GM21717 (cell line): ENCODE measurements at regions not wholly inside any gene's neighbourhood (a gene's known extent, or its start where the extent isn't known, plus 50 kb on each side); places are given as distances from the start of the nearest gene placed in this dataset.
"Not testable (repeated sequence)": the region's sequence is repeated elsewhere in the genome, so short reads cannot be mapped to it uniquely, and the experiment has no call there.

Experiments used
- ATAC-seq: cut with Tn5 transposase; IDR thresholded peaks from one replicate; pipeline ENCODE4 v1.9.1; 2021; ENCODE audit warnings: mild to moderate bottlenecking, moderate library complexity; ENCODE audit not compliant: unreplicated experiment

GRCh38 chr20:50354721-50355589 lies 155.2 kb upstream of the PTPN1 start:
- ATAC-seq = no peak

GRCh38 chr20:50355590-50356524 lies 154.3 kb upstream of the PTPN1 start:
- ATAC-seq = no peak

DNA sequence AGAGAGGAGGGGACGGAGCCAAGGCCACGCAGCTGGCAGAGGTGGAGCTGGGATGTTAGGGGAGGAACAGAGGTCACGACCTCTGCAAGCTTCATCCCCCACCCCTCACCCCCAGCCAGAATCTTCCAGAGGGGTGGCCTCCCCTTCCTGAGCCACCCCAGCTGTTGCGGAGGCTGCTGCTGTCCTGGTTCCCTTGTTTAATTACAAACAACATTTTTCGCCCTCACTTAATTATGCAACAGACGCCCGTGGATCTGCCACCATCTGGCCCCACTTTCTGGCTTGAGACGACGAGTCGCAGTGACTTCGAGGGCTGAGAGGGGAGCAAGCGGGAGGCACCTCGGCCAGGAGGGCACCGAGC lies 153.7 kb upstream of the PTPN1 start:
- no peak for ATAC-seq

DNA sequence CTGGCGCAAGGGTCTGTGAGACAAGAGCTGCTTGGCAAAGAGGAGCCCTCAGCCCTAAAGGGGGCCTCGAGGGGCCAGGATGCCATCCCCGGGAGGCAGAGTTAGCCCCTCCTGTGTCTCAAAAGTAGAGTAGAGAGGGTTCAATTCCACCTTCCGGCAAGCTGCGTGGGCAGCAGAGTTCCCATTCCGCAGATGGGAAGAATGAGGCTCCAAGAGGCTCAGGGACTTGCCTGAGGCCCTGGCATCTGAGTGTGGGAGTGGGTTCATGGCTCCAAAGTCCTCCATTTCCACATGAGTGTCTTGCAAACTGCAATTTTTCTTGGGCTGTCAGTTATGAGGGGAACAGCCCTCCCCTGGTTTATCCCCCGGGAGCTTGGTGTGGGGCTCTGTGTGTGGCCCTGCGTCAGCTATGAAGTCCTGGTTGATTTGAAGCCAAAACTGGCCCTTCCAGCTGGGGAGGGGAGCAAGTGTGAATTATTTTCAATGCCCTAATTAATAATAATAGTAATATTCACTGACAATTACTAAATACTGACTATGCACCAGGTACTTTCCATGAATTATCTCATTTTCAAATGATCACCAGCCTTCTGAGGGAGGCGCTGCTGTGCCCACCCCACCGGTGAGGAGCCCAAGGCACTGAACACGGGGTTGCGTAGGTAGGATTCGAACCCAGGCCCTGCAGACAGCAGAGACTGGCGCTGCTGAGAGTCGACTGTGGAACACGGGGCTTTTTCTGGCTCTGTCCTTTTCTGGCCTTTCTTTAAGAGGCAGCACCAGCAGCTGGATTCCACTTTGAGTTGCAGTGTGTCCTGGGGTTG lies 153.0 kb upstream of the PTPN1 start:
- no peak for ATAC-seq

- no peak for ATAC-seq
These were observed 152.4 kb upstream of the PTPN1 start for GRCh38 chr20:50357783-50358161.

- ATAC-seq = no peak
These were observed 152.0 kb upstream of the PTPN1 start for GRCh38 chr20:50358166-50358565.

DNA sequence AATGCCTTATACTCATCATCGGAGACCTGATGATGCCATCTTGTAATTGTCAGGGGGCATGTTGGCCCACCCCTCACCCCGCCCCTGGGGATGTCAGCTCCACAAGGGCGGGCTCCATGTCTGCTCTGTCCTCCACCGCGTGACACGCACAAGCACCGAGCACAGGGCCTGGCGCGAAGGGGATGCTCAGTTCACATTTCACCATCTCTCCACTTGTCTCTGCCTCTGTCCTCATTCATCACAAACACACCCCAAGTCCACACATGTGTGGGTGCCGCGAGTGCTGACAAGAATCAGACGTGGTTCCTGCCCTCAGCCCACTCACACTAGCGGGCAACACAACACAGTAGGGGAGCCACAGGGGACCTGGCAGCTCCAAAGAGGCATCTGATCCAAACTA lies 151.2 kb upstream of the PTPN1 start:
- no peak for ATAC-seq

- no peak for ATAC-seq
These were observed 150.5 kb upstream of the PTPN1 start for GRCh38 chr20:50359607-50360217.

DNA sequence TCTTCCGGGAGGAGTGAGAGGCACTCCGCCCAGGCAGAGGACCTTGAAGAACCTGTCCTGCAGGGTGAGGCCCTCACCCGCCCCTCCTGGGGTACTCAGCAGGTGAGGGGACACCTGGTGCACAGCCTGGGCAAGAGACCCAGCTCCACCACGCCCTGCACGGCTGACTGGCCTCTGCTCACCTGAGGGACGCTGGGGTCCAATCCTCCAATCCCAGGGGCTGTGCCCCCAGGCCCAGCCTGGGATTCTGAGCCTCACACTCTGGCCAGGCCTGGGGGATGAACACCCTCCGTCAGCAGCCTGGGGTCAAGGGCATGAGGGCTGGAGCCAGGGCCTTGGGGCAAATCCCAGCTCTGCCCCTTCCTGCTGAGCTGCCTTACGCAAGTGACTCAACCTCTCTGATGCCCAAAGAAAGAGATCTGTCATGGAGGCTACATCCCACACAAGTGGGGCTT lies 149.9 kb upstream of the PTPN1 start:
- ATAC-seq = no peak

GRCh38 chr20:50360921-50361320 lies 149.3 kb upstream of the PTPN1 start:
- no peak for ATAC-seq

DNA sequence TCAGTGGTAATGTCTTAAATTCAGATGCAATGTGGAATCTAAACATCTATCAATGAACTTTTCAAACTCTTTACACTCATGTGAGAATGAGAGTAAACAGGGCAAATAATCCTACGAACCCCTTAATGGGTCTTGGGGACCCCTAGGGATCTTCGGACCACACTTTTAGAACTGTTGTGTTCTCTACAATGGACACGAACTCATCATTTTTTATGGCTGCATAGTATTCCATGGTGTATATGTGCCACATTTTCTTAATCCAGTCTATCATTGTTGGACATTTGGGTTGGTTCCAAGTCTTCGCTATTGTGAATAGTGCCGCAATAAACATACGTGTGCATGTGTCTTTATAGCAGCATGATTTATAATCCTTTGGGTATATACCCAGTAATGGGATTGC lies 148.0 kb upstream of the PTPN1 start:
- ATAC-seq = not testable (repeated sequence)

DNA sequence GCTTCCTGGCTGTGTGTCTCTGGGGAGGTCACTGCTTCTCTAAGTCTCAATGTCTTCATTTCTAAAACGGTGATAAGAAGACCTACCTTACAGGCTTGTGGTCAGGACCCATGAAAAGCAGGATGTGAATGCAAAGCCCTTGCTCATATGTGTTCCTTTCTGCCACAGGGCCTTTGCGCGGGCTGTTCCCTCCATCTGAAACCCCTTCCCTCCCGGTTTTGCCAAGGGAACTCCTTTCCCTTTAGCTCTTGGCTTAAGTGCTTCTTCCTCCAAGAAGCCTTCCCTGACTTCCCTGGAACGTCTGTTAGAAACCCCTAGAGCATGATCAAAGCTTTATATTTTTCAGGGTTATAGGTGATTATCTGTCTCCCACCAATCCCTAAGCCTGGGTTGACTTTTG lies 147.2 kb upstream of the PTPN1 start:
- ATAC-seq = no peak

DNA sequence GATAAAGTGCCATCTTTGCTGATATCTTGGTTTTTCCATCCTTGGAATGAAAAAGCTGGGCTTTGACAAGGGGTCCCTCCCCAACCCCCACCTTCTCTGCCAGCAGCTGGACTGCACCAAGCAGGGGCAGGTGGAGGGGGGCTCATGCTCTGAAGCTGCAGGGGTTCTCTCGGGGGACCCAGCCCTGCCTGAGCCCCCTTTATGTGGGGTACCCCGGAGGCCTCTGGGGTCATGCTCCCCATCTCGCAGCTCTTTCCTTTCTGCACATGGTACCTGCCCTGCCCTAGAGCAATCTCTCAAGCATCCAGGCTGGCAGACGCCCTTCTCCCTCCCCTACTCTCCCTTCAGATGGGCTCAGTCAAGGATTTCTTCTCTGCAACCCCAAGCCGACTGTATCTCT lies 146.7 kb upstream of the PTPN1 start:
- ATAC-seq = no peak

DNA sequence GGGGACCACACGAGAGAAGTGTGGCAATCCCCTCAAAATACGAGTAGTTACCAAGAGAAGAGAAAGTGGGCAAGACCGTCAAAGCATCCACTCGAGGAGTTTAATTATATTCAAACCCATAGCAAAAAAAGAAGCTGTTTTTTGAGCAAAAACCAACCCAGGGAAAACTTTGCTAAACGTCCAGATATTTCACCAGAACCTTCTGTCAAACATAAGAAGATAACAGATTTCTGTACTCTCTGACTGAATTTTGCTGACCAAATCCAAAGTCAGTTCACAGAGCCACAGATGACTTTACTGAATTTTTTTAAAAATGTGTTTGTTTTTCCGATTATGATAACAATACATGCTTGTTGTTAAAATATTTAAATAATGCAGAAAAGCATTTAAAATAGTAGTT lies 145.6 kb upstream of the PTPN1 start:
- ATAC-seq = no peak

- no peak for ATAC-seq
These were observed 143.7 kb upstream of the PTPN1 start for GRCh38 chr20:50366270-50367103.

- ATAC-seq = no peak
These were observed 143.0 kb upstream of the PTPN1 start for GRCh38 chr20:50367104-50367674.

GRCh38 chr20:50367739-50368375 lies 142.3 kb upstream of the PTPN1 start:
- ATAC-seq = no peak

GRCh38 chr20:50368386-50368785 lies 141.8 kb upstream of the PTPN1 start:
- ATAC-seq = no peak

DNA sequence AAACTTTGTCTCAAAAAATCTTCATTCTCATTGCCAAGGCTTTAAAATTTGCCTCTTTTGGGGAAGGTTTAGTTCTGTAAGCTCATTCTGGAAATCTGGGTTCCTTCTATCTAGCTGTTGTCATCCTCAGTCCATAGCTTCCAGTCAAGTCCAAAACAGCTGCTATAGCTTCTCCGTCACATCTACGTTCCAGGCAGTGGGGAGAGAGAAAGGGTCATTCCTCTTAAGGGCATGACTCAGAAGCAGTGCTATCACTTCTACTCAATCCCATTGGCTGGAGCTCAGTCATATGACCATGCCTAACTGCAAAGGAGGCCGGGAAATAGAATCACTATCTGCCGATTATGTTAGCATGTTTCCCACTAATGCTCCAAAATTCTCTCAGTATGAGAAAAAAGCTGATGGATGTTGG lies 141.4 kb upstream of the PTPN1 start:
- ATAC-seq = no peak
